Endothelial cell (in vitro differentiated cells): ENCODE measurements at regions not wholly inside any gene's neighbourhood (a gene's known extent, or its start where the extent isn't known, plus 50 kb on each side); places are given as distances from the start of the nearest gene placed in this dataset.

Experiments used
- DNase-seq: peaks from one replicate; pipeline ENCODE4 v3.0.0; 2021; ENCODE audit warnings: low spot score
- H3K27ac Mint-ChIP-seq: one replicate; pipeline ENCODE4 v1.8.0; 2021; ENCODE audit warnings: mixed read lengths, inconsistent platforms; ENCODE audit not compliant: unreplicated experiment
- H3K27me3 Mint-ChIP-seq: one replicate; pipeline ENCODE4 v1.8.0; 2021; ENCODE audit warnings: mild to moderate bottlenecking, moderate library complexity, mixed read lengths, inconsistent platforms; ENCODE audit not compliant: unreplicated experiment
- H3K36me3 Mint-ChIP-seq: one replicate; pipeline ENCODE4 v1.8.0; 2021; ENCODE audit warnings: mild to moderate bottlenecking, low read depth, mixed read lengths, inconsistent platforms; ENCODE audit not compliant: unreplicated experiment
- H3K4me1 Mint-ChIP-seq: one replicate; pipeline ENCODE4 v1.8.0; 2021; ENCODE audit warnings: mild to moderate bottlenecking, mixed read lengths, inconsistent platforms; ENCODE audit not compliant: unreplicated experiment
- H3K4me3 Mint-ChIP-seq: one replicate; pipeline ENCODE4 v1.8.0; 2021; ENCODE audit warnings: mild to moderate bottlenecking, mixed read lengths, inconsistent platforms; ENCODE audit not compliant: unreplicated experiment
- H3K9me3 Mint-ChIP-seq: one replicate; pipeline ENCODE4 v1.8.0; 2021; ENCODE audit warnings: mixed read lengths, inconsistent platforms; ENCODE audit not compliant: unreplicated experiment
- CTCF ChIP-seq: fragments of 200-600 bp; sonication (generic); IDR thresholded peaks from one replicate; pipeline ENCODE4 v1.5.0; 2021; ENCODE audit warnings: antibody characterized with exemption; ENCODE audit not compliant: unreplicated experiment

GRCh38 chr6:188821-189655, 103.2 kb upstream of the DUSP22 start:
- H3K27ac Mint-ChIP-seq = no peak overlapping the region
- peak; percentile 90 for DNase-seq
- peaks cover 3% of the 10 kb centered on the region for H3K27me3 Mint-ChIP-seq

GRCh38 chr6:189676-190075, 102.6 kb upstream of the DUSP22 start:
- Mint-ChIP-seq H3K27me3 (peaks cover 3% of the 10 kb centered on the region), H3K4me3 (no peak overlapping the region), H3K36me3 (no peaks in the 10 kb centered on the region), H3K4me1 (no peaks in the 10 kb centered on the region), H3K27ac (no peak overlapping the region), H3K9me3 (no peaks in the 10 kb centered on the region)
- no peak for TF ChIP-seq CTCF
- no peak for DNase-seq

More at GRCh38 chr6:188821-189655, 103.2 kb upstream of the DUSP22 start:
- H3K4me1 Mint-ChIP-seq = no peaks in the 10 kb centered on the region
- no peaks in the 10 kb centered on the region for H3K9me3 Mint-ChIP-seq
- no peaks in the 10 kb centered on the region for H3K36me3 Mint-ChIP-seq
- no peak overlapping the region for H3K4me3 Mint-ChIP-seq
- peak; percentile 40 for TF ChIP-seq CTCF

GRCh38 chr6:190596-191395, 101.5 kb upstream of the DUSP22 start:
- no peak overlapping the region for H3K4me3 Mint-ChIP-seq
- peaks cover 3% of the 10 kb centered on the region for H3K27me3 Mint-ChIP-seq
- no peak overlapping the region for H3K27ac Mint-ChIP-seq

GRCh38 chr6:191487-192312, 100.6 kb upstream of the DUSP22 start:
- Mint-ChIP-seq H3K36me3 (peaks cover 2% of the 10 kb centered on the region), H3K27ac (no peak overlapping the region), H3K4me3 (no peak overlapping the region), H3K4me1 (no peaks in the 10 kb centered on the region), H3K27me3 (peaks cover 3% of the 10 kb centered on the region), H3K9me3 (no peaks in the 10 kb centered on the region)
- DNase-seq = no peak
- no peak for TF ChIP-seq CTCF

More at GRCh38 chr6:190596-191395, 101.5 kb upstream of the DUSP22 start:
- Mint-ChIP-seq H3K9me3 (no peaks in the 10 kb centered on the region), H3K36me3 (no peaks in the 10 kb centered on the region), H3K4me1 (no peaks in the 10 kb centered on the region)
- no peak for TF ChIP-seq CTCF
- DNase-seq = peak; percentile 22
